ENCODE measurements at regions not wholly inside any gene's neighbourhood (a gene's known extent, or its start where the extent isn't known, plus 50 kb on each side); places are given as distances from the start of the nearest gene placed in this dataset.
"Not testable (repeated sequence)": the region's sequence is repeated elsewhere in the genome, so short reads cannot be mapped to it uniquely, and the experiment has no call there.

DNA sequence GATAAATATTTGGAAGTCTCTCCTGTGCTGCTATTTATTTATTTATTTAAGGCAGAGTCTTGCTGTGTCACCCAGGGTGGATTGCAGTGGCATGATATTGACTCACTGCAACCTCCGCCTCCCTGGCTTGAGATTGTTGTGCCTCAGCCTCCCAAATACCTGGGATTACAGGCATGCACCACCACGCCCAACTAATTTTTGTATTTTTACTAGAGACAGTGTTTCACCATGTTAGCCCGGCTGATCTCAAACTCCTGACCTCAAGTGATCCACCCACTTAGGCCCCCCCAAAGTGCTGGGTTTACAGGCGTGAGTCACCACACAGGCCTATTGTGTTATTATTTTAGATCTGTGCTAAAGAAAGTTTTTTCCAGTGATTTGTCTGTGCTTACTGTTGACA is 225.2 kb downstream of the CCER1 start:
- in situ Hi-C loops (cut with HindIII; ENCODE audit: low sequenced_read_pairs) = no loop called here
- no peak for DNase-seq (ENCODE audit: low spot score)

DNA sequence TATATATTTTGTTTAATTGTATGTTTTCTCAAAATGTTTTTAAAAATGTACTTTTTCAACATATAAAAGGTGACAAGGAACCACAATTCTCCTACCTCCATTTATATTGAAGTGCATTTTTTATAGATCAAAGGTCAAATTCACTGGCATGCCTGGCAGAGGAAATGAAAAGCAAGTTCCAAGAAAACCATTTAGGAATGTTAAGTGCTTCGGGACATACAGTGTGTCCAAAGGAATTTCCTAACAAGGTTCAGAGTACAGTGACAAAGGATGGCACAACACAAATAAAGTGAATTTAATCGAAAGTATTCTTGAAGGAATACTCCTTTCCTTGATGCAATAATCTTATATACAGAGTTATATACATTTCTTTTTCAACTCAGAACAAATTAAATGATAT is 242.3 kb downstream of the CCER1 start:
- in situ Hi-C loops (cut with HindIII; ENCODE audit: low sequenced_read_pairs) = no loop called here

DNA sequence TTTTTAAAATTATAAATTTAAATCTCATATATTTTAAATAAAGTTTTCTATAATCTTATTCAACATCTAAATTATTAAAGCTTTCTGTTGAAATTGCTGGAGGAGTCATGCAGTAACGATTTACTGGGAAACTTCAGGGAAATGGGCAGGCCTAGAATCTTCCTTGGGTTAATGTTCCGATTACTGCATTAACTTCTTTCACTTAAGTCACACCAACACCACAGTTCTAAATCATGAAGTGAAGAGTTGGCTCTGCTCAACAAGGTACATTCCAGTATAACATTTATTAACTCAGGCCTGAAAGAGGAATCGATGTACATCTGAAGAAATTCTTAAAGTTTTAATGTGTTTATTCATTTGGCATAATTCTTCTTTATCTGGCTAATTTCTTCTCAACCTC is 244.3 kb downstream of the CCER1 start:
- DNase-seq (ENCODE audit: low spot score) = no peak
- in situ Hi-C loops (cut with HindIII; ENCODE audit: low sequenced_read_pairs) = no loop called here

More for the DNA sequence above, 242.3 kb downstream of the CCER1 start:
- DNase-seq (ENCODE audit: low spot score) = no peak

DNA sequence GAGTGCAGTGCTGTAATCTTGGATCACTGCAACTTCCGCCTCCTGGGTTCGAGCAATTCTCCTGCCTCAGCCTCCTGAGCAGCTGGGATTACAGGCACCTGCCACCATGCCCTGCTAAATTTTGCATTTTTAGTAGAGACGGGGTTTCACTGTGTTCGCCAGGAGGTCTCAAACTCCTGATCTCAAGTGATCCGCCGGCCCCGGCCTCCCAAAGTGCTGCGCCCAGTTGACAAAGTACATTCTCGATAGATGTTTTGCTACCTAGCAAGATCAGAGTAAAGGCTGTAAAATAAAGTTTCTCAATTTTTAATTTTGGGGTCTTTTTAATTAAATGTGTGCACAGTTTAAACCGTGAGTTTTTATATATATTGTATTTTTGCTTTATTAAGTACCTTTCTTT is 248.9 kb downstream of the CCER1 start:
- DNase-seq (ENCODE audit: low spot score) = no peak
- in situ Hi-C loops (cut with HindIII; ENCODE audit: low sequenced_read_pairs) = no loop called here

DNA sequence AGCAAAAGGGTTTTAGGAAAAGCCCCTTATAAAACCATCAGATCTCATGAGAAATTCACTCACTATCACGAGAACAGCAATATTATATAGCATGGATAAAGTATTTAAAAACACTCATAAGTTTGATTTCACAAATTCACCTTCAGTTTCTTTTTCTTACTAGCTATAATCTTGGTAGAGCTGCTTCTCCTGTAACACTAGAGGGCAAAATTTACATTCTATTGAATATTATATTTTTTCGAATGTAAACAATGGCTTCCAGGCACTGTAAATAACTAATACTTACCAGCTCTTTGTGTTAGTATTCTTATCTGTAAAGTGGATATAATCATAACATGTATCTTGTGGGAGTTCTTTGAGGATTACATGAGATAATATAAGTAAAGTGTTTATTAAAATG is 259.6 kb downstream of the CCER1 start:
- DNase-seq (ENCODE audit: low spot score) = no peak
- in situ Hi-C loops (cut with HindIII; ENCODE audit: low sequenced_read_pairs) = no loop called here

DNA sequence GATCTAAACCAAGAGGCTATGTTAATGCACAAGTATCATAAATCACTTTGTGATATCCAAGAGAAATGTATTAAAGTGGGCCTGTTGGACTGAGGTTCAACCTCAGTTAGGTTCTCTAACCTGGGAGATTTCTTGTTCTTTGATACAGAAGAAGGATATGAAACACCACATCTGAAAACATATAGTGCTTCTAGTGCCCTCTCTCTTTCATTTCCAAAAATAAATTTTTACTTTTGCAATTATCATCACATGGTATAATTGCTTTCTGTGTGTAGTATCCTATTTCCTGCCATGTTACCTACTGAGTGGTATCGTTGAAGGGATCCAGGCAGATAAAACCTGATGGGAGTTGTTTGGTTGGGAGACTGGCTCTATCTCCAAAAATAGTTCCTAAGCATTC is 264.9 kb downstream of the CCER1 start:
- DNase-seq (ENCODE audit: low spot score) = no peak
- in situ Hi-C loops (cut with HindIII; ENCODE audit: low sequenced_read_pairs) = no loop called here

DNA sequence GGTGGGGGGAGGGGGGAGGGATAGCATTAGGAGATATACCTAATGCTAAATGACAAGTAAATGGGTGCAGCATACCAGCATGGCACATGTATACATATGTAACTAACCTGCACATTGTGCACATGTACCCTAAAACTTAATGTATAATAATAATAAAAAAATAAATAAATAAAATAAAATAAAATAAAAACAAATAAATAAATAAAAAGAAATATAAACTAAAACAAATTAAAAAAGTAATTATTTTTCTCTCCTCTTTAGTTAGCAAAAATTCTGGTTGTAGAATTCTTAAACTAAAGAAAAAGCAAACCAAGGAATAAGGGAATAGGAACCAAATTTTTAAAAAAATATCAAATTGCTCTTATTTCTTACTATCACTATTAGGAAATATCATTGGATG is 267.3 kb downstream of the CCER1 start:
- DNase-seq (ENCODE audit: low spot score); in situ Hi-C loops (cut with HindIII; ENCODE audit: low sequenced_read_pairs): not testable (repeated sequence)

DNA sequence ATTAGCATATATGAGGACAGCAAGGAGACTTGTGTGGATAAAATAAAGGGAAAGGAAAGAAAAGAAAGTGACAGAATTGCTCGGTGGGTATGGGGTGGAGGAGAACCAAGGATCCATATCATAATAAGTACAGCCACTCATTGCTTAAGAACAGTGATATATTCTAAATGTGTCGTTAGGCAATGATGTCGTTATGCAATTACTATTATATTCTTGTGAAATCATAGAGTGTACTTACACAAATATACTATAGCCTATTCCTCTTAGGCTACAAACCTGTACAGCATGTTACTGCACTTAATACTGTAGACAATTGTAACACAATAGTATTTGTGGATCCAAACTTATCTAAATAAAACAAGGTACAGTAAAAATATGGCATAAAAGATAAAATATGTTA is 271.1 kb downstream of the CCER1 start:
- in situ Hi-C loops (cut with HindIII; ENCODE audit: low sequenced_read_pairs) = no loop called here
- DNase-seq (ENCODE audit: low spot score) = no peak

DNA sequence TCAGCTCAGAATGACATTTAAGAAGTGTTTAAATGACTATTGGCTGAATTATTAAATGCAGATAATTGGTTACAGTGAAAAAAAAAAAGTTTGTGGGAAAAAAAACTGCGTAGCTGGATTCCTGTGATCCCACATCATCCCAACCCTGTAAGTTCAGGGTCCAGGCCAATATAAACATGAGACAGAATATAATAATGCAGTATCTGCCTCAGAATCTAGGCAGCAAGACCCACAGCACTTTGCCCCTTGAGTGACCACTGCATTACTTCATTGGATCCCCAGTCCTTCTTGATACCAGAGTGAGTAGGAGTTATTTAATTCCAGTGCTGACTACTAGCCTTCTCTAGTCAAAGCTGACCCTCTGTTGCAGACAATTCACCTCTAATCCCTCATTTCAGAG is 272.6 kb downstream of the CCER1 start:
- no peak for DNase-seq (ENCODE audit: low spot score)
- in situ Hi-C loops (cut with HindIII; ENCODE audit: low sequenced_read_pairs) = no loop called here

DNA sequence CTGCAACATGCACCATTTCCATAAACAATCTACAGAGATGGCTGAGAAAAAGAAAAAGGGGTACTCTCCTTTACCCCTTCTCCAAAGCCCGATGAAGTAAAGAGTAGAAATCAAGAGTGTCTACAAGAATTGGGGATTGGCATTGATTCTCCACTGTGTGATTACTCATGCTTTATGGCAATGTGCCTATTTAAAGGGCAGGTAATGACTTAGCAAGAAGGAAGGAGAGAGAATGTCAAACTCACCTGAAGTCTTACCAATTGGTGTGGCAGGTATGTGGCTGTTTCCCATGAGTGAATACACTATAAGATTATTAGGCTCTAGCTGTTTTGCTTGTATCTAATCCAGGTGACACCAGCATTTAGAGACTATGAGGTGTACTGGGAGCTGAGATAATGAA is 275.3 kb downstream of the CCER1 start:
- in situ Hi-C loops (cut with HindIII; ENCODE audit: low sequenced_read_pairs) = no loop called here
- no peak for DNase-seq (ENCODE audit: low spot score)

DNA sequence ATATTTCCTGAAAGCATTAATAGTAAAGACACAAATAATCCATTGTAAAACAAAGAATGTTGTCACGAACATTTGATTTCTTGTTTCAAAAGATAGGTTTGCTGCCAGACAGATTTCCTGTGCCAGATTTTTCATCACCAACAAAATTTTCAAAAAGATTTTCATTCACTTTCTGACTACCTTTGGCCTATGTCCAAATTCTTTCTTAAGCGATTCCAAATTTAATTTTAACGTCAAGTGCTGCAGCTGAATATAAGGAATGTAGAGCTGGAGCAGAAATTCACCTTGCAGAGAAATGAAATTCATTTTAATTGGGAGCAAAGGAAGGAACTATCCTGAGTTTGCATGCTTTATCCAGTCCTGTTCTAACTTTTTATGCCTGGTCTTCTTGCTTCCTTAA is 277.4 kb downstream of the CCER1 start:
- in situ Hi-C loops (cut with HindIII; ENCODE audit: low sequenced_read_pairs) = no loop called here
- DNase-seq (ENCODE audit: low spot score) = no peak

DNA sequence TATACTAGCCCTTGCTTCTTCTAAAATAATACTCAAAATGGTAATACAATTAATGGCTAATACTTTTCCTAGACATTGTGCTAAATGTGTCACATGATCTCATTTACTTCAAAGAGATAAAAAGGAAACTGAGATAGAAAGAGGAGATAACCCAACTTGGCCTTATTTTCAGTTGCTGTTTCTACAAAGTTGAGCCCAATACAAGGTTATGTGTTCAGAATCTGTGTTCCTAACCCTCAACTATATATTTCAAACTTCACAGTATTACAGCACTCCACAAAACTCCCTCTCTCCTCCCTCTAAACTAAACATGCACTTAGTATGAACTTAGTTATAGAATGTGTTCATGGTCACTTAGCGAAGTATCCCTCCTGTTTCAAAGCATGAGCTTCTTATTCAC is 277.9 kb downstream of the CCER1 start:
- in situ Hi-C loops (cut with HindIII; ENCODE audit: low sequenced_read_pairs) = no loop called here
- DNase-seq (ENCODE audit: low spot score) = no peak

DNA sequence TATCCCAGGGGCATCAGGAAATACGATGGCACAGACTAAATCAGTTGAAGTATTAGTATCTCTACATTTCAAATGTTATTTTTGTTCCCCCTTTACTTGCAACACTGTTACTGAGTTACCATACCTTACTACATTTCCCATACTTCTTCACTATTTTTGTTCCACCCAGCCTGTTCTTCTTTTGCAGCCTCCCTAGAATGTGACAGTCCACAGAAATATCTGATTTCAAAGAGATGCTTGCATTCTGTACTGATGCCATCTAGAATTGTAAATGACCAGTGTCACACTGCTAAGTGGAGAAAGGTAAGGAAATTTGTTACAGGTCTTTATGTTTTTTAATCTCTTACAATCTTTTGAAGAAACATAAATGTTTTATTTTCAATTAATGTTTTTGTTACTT is 279.9 kb downstream of the CCER1 start:
- in situ Hi-C loops (cut with HindIII; ENCODE audit: low sequenced_read_pairs) = no loop called here
- no peak for DNase-seq (ENCODE audit: low spot score)

DNA sequence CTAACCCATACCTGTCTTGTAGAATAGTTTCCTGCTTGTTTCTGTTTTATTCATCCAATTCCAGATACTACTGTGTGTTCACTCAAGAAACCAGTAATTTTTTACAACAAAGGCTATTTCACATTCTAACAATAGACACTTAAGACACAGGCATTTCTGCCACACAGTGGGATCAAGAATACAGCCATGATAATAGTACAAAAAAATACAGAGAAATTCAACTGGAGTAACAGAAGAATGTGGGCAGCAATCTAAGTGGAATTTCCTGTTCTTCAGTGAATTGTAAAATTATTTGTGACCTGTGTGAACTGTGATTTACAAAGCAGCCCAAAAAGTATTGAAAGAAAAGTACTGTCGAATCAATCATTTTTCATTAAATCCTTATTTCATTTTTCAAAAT is 282.9 kb downstream of the CCER1 start:
- in situ Hi-C loops (cut with HindIII; ENCODE audit: low sequenced_read_pairs) = no loop called here
- no peak for DNase-seq (ENCODE audit: low spot score)

DNA sequence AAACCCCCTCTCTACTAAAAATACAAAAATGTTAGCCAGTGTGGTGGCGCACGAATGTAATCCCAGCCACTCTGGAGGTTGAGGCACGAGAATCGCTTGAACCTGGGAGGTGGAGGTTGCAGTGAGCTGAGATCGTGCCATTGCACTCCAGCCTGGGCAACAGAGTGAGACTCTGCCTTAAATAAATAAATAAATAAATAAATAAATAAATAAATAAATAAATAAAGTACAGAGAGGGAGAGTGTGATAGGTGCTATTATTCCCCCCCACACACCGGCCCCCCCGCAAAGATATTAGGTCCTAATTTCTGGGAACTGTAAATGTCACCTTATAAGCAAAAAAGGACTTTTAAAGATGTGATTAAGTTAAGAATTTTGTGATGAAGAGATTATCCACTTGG is 291.0 kb downstream of the CCER1 start:
- DNase-seq (ENCODE audit: low spot score); in situ Hi-C loops (cut with HindIII; ENCODE audit: low sequenced_read_pairs): not testable (repeated sequence)

DNA sequence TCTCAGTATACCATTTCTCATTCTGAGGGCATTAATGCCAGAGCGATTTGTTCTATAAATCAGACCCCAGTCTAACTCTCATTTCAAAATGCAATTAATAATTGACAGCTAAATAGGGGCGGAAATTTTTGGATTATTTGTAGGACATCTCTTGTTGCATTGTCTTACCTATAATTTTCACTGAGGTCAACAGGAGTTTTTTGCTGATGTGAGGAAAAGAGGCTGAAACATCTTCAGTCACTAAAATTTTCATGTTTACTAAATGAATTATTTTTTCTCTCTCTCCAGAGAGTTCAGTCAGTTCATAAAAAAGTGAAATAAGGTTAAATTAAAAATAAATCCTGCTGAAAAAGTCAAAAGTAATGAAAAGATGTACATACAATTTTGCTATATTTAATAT is 295.9 kb downstream of the CCER1 start:
- no peak for DNase-seq (ENCODE audit: low spot score)
- in situ Hi-C loops (cut with HindIII; ENCODE audit: low sequenced_read_pairs) = no loop called here

DNA sequence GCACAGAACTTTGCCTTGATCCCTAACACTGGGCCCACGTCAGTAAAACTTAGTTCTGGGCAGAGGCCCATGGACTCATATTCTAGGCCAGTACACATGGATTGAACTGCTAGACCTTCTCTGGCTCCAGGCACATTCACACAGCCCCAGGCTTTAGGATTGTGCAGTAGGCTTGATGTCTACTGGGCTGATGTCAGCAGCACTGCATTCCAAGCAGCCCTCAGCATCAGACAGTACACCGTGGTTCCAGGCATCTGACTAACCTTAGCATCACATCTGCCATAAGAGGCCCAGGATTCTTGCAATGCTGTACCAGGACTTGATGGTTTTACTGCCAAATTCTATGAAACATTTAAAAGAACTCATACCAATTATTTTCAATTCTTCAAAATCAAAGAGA is 301.9 kb downstream of the CCER1 start:
- in situ Hi-C loops (cut with HindIII; ENCODE audit: low sequenced_read_pairs) = no loop called here
- DNase-seq (ENCODE audit: low spot score) = no peak

DNA sequence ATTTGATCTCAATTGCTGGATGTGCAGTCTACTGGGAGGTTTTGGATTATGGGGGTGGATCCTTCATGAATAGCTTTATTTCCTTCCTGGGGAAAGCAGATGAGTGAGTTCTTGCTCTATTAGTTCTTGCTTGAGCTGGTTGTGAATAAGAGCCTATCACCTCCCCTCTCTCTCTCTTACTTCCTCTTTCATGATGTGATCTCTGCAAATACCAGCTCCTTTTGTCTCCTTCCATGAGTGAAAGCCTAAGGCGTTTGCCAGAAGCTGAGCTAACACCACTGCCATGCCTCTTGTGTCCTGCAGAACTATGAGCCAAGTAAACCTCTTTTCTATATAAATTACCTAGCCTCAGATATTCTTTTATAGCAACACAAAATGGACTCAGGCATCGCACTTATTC is 302.7 kb downstream of the CCER1 start:
- DNase-seq (ENCODE audit: low spot score) = no peak
- in situ Hi-C loops (cut with HindIII; ENCODE audit: low sequenced_read_pairs) = no loop called here

DNA sequence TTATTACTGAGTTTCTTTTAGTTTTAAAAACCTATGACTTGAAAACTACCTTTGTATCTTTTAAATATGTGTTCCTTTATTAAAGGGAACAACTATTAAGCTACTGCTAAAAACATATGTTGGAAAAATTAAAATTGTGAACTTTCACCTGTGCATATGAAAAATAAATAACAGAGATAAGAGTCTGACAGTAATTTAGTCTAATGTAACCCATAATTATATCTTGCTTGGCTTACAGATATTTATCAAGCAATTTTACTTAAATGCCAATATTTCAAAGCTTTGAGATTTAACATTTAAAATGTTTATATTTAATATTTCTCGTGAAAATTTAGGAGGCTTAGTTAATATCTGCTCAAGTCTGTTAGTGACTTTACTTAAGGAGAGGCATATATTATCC is 309.8 kb downstream of the CCER1 start:
- no peak for DNase-seq (ENCODE audit: low spot score)
- in situ Hi-C loops (cut with HindIII; ENCODE audit: low sequenced_read_pairs) = no loop called here

DNA sequence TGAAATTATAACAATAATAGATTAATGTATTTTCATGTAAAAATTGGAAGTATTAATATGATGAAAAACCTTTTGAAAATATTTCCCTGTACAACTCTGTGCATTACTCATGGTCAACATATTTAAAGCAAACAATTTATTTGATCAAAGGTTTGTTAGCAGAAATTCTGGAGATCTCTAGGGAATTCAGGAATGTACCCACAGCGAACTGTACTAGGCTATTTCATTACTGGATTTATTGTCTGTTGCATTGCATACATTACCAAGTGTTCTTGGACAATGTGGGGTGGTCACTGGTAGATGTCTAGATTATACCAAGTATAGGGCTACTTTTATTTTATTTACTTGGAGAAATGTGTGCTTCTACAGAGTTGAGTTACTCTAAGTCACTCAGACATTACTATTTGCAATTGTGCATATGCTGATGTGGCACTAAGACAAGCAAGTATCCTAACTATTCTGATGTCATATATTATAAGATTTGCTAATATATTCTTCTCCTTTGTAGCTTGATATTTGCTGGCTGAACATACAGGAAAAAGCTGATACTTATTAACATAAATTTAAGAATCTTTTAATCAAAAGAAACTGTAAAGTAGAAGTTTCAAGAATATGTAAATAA is 323.3 kb downstream of the CCER1 start:
- in situ Hi-C loops (cut with HindIII; ENCODE audit: low sequenced_read_pairs) = no loop called here
- no peak for DNase-seq (ENCODE audit: low spot score)

DNA sequence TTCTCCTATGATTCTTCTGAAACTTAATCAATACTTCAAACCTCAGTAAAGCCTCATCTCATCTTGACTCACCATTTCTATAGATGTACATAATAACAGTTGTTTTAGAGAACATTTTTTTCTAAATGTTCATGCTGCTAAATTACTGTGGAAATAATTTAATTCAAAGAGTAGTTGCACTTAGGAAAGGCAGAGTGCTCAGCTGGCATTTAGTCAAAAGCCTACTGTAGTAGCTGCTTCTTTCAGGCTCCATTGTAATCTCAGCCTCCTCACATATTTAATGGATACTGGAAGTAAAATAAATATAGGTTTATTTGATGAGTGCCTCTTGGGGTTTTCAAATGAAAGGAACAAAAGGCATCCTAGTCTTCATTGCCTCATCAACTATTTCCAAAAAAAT is 325.0 kb downstream of the CCER1 start:
- in situ Hi-C loops (cut with HindIII; ENCODE audit: low sequenced_read_pairs) = no loop called here
- DNase-seq (ENCODE audit: low spot score) = no peak

DNA sequence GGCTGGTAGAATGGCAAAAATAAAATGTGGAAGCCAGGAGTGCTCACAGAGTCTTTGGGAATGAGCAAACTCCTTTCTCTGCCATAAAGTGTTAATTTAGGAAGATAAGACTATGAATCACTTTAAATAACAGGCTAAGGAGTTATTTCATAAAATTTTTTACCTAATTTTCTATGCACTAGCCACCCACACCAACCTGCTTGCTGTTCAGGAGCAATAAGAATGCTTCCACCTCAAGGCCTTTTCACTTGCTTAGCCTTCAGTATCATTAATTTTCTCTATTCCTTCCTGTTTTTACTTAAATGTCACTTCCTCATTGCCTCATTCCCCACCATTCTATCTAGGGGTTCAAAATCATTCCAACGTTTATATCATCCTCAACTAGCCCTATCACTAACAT is 326.8 kb downstream of the CCER1 start:
- no peak for DNase-seq (ENCODE audit: low spot score)
- in situ Hi-C loops (cut with HindIII; ENCODE audit: low sequenced_read_pairs) = no loop called here
